ENCODE measurements at regions not wholly inside any gene's neighbourhood (a gene's known extent, or its start where the extent isn't known, plus 50 kb on each side); places are given as distances from the start of the nearest gene placed in this dataset.

- TF ChIP-seq MAX (IDR thresholded peaks at IDR 0.05; ENCODE audit: insufficient read depth, insufficient read length) (no peak), POLR2AphosphoS5 (IDR thresholded peaks at IDR 0.05; ENCODE audit: insufficient read depth, low read depth, low read length) (no peak), MYC (IDR thresholded peaks at IDR 0.05; ENCODE audit: low read depth, low read length) (no peak), CTCF (IDR thresholded peaks at IDR 0.05; ENCODE audit: extremely low read depth in 1 of 2, insufficient read depth in 1 of 2, low read depth in 1 of 2, low read length in 2 of 2) (no peak), GATA2 (IDR thresholded peaks at IDR 0.05; ENCODE audit: insufficient read depth, insufficient read length, low read depth, low read length) (no peak), FOS (IDR thresholded peaks at IDR 0.05; ENCODE audit: borderline replicate concordance, insufficient read depth, low read length) (no peak), POLR2A (IDR thresholded peaks at IDR 0.05; ENCODE audit: low read depth, low read length) (no peak)
Measured at GRCh38 chr9:79166005-79166404, 405.8 kb upstream of the TLE4 start.
